ENCODE measurements at regions not wholly inside any gene's neighbourhood (a gene's known extent, or its start where the extent isn't known, plus 50 kb on each side); places are given as distances from the start of the nearest gene placed in this dataset.

- TF ChIP-seq EZH2 (optimal IDR thresholded peaks at IDR 0.05; ENCODE audit: low read depth, low read length), result no peak
- TF ChIP-seq, protein P1, sequence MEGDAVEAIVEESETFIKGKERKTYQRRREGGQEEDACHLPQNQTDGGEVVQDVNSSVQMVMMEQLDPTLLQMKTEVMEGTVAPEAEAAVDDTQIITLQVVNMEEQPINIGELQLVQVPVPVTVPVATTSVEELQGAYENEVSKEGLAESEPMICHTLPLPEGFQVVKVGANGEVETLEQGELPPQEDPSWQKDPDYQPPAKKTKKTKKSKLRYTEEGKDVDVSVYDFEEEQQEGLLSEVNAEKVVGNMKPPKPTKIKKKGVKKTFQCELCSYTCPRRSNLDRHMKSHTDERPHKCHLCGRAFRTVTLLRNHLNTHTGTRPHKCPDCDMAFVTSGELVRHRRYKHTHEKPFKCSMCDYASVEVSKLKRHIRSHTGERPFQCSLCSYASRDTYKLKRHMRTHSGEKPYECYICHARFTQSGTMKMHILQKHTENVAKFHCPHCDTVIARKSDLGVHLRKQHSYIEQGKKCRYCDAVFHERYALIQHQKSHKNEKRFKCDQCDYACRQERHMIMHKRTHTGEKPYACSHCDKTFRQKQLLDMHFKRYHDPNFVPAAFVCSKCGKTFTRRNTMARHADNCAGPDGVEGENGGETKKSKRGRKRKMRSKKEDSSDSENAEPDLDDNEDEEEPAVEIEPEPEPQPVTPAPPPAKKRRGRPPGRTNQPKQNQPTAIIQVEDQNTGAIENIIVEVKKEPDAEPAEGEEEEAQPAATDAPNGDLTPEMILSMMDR (IDR thresholded peaks at IDR 0.05; ENCODE audit: low read length), result no peak
- no peak for TF ChIP-seq EZH2phosphoT487 (IDR thresholded peaks at IDR 0.05; ENCODE audit: low read length)
- Histone ChIP-seq H3K4me3 (ENCODE audit: low read length) (no peak overlapping the region), H2AFZ (ENCODE audit: low read length) (no peak overlapping the region), H3K4me2 (ENCODE audit: low read depth, low read length) (no peak overlapping the region), H3K79me2 (ENCODE audit: low read length) (no peaks in the 10 kb centered on the region), H3K4me1 (ENCODE audit: low read length) (no peaks in the 10 kb centered on the region), H3K9me2 (replicated peaks; ENCODE audit: insufficient read depth, low read length) (no peaks in the 10 kb centered on the region), H3K27me3 (replicated peaks; ENCODE audit: insufficient read depth, low read length) (peaks cover 41% of the 10 kb centered on the region), H3K9ac (ENCODE audit: low read length) (no peak overlapping the region), H3K36me3 (replicated peaks; ENCODE audit: insufficient read depth, low read length) (no peaks in the 10 kb centered on the region), H3K27ac (ENCODE audit: low read length) (no peak overlapping the region), H4K20me1 (ENCODE audit: insufficient read depth, low read length) (no peaks in the 10 kb centered on the region), H3F3A (ENCODE audit: insufficient read depth, low read length) (no peaks in the 10 kb centered on the region), H3K9me3 (replicated peaks; ENCODE audit: insufficient read depth, low read length) (no peaks in the 10 kb centered on the region)
- DNase-seq, result no peak
These were observed 130.4 kb upstream of the CDH4 start for GRCh38 chr20:61121661-61122060.

- no peaks in the 10 kb centered on the region for H3K36me3 ChIP-seq (replicated peaks; ENCODE audit: insufficient read depth, low read length)
- no peak overlapping the region for H3K4me3 ChIP-seq (ENCODE audit: low read length)
- no peak overlapping the region for H2AFZ ChIP-seq (ENCODE audit: low read length)
- no peak overlapping the region for H3K9ac ChIP-seq (ENCODE audit: low read length)
- no peaks in the 10 kb centered on the region for H4K20me1 ChIP-seq (ENCODE audit: insufficient read depth, low read length)
- H3K27me3 ChIP-seq (replicated peaks; ENCODE audit: insufficient read depth, low read length), result peaks cover 32% of the 10 kb centered on the region
- TF ChIP-seq EZH2phosphoT487 (IDR thresholded peaks at IDR 0.05; ENCODE audit: low read length) (no peak), EZH2 (optimal IDR thresholded peaks at IDR 0.05; ENCODE audit: low read depth, low read length) (no peak)
- TF ChIP-seq, protein P1 (IDR thresholded peaks at IDR 0.05; ENCODE audit: low read length), result no peak
- H3K4me1 ChIP-seq (ENCODE audit: low read length), result no peaks in the 10 kb centered on the region
- no peaks in the 10 kb centered on the region for H3K9me2 ChIP-seq (replicated peaks; ENCODE audit: insufficient read depth, low read length)
- DNase-seq, result no peak
- no peaks in the 10 kb centered on the region for H3F3A ChIP-seq (ENCODE audit: insufficient read depth, low read length)
- H3K9me3 ChIP-seq (replicated peaks; ENCODE audit: insufficient read depth, low read length), result no peaks in the 10 kb centered on the region
- H3K4me2 ChIP-seq (ENCODE audit: low read depth, low read length), result no peak overlapping the region
- no peak overlapping the region for H3K27ac ChIP-seq (ENCODE audit: low read length)
- no peaks in the 10 kb centered on the region for H3K79me2 ChIP-seq (ENCODE audit: low read length)
These were observed 128.8 kb upstream of the CDH4 start for GRCh38 chr20:61123286-61123685.

DNA sequence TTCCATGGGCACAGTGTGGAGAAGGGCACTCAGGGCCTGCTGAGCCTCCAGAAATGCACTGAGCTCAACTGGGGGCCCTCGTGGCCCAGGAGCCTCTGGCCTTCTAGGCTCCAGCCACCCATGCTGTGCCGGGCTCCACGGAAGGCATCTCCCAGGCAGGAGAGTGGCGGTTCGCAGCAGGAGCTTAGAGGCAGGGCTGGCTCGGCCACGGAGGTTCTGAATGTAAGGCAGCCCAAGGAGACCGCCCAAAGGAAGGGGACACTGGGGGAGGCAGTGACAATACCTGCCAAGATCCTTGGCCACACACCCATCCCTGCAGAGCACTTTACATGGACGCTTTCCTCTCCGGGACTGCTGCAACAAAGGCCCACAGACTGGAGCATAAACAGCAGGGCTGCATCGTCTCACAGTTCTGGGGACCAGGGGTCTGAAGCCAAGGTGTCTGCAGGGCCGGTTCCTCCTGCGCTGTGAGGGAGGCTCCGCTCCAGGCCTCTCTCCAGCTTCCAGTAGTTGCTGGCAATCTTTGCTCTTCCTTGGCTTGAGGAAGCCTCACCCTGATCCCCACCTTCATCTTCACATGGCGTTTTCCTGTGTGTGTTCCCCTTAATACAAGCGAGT is 128.2 kb upstream of the CDH4 start:
- TF ChIP-seq, protein P1 (IDR thresholded peaks at IDR 0.05; ENCODE audit: low read length), result no peak
- TF ChIP-seq EZH2phosphoT487 (IDR thresholded peaks at IDR 0.05; ENCODE audit: low read length) (no peak), EZH2 (optimal IDR thresholded peaks at IDR 0.05; ENCODE audit: low read depth, low read length) (no peak)
- Histone ChIP-seq H3K36me3 (replicated peaks; ENCODE audit: insufficient read depth, low read length) (no peaks in the 10 kb centered on the region), H3K4me2 (ENCODE audit: low read depth, low read length) (no peak overlapping the region), H3K9me2 (replicated peaks; ENCODE audit: insufficient read depth, low read length) (no peaks in the 10 kb centered on the region), H3K79me2 (ENCODE audit: low read length) (no peaks in the 10 kb centered on the region), H3K9ac (ENCODE audit: low read length) (no peak overlapping the region), H3K27me3 (replicated peaks; ENCODE audit: insufficient read depth, low read length) (peaks cover 26% of the 10 kb centered on the region), H3F3A (ENCODE audit: insufficient read depth, low read length) (no peaks in the 10 kb centered on the region), H3K9me3 (replicated peaks; ENCODE audit: insufficient read depth, low read length) (no peaks in the 10 kb centered on the region), H3K27ac (ENCODE audit: low read length) (no peak overlapping the region), H2AFZ (ENCODE audit: low read length) (no peak overlapping the region), H3K4me1 (ENCODE audit: low read length) (no peaks in the 10 kb centered on the region), H4K20me1 (ENCODE audit: insufficient read depth, low read length) (no peaks in the 10 kb centered on the region), H3K4me3 (ENCODE audit: low read length) (no peak overlapping the region)
- DNase-seq, result no peak
